CD14-positive monocyte (primary cell): ENCODE measurements at regions not wholly inside any gene's neighbourhood (a gene's known extent, or its start where the extent isn't known, plus 50 kb on each side); places are given as distances from the start of the nearest gene placed in this dataset.

ENCODE experiments used
- DNase-seq, 3 donors: peaks; one replicate each; pipeline ENCODE4 v3.0.0-alpha.2; 2011 to 2022
- H2AFZ ChIP-seq: 2 replicates; pipeline ENCODE4 v1.6.0; 2012; ENCODE audit warnings: mild to moderate bottlenecking, low read depth, low read length, inconsistent platforms; ENCODE audit not compliant: insufficient read depth, poor library complexity, severe bottlenecking
- H3K27ac ChIP-seq, 2 donors: 1 replicate in 1 of 2; 2 replicates in 1 of 2; pipeline ENCODE4 v1.5.1; 2012 to 2013; ENCODE audit warnings: low read length in 2 of 2, control low read depth in 1 of 2, inconsistent platforms in 1 of 2, low read depth in 1 of 2, mild to moderate bottlenecking in 1 of 2
- H3K27me3 ChIP-seq, 2 donors: one replicate each; pipeline versions ENCODE4 v1.6.0 to v1.6.1; 2011 to 2013; ENCODE audit warnings: low read length in 2 of 2; ENCODE audit not compliant: control insufficient read depth in 2 of 2, insufficient read depth in 2 of 2
- H3K36me3 ChIP-seq, 2 donors: replicated peaks in 1 of 2; 1 replicate in 1 of 2; 2 replicates in 1 of 2; pipeline versions ENCODE4 v1.5.1 to v1.6.1; 2012 to 2013; ENCODE audit warnings: low read length in 2 of 2, control low read depth in 1 of 2, inconsistent platforms in 1 of 2, mild to moderate bottlenecking in 1 of 2; ENCODE audit not compliant: insufficient read depth in 2 of 2, control insufficient read depth in 1 of 2
- H3K4me1 ChIP-seq, 2 donors: 1 replicate in 1 of 2; 2 replicates in 1 of 2; pipeline versions ENCODE4 v1.5.1 to v1.6.1; 2012 to 2013; ENCODE audit warnings: low read length in 2 of 2, control low read depth in 1 of 2, inconsistent platforms in 1 of 2, mild to moderate bottlenecking in 1 of 2, moderate library complexity in 1 of 2; ENCODE audit not compliant: insufficient read depth in 2 of 2, control insufficient read depth in 1 of 2
- H3K4me2 ChIP-seq: replicated peaks from 2 replicates; pipeline ENCODE3; 2012; ENCODE audit warnings: low read length, moderate library complexity, mild to moderate bottlenecking; ENCODE audit not compliant: poor library complexity, severe bottlenecking; ENCODE audit errors: extremely low read depth
- H3K4me3 ChIP-seq, 3 experiments: fragments of 200-600 bp in 1 of 3; sonication (generic) in 1 of 3; replicated peaks in 1 of 3; 1 replicate in 2 of 3; 2 replicates in 1 of 3; pipeline ENCODE4 v1.5.1; 2011 to 2013; ENCODE audit warnings: low read length in 3 of 3, mild to moderate bottlenecking in 3 of 3, control low read depth in 2 of 3, low read depth in 2 of 3, inconsistent platforms in 1 of 3, moderate library complexity in 1 of 3
- H3K79me2 ChIP-seq: 2 replicates; pipeline ENCODE4 v1.6.0; 2012; ENCODE audit warnings: mild to moderate bottlenecking, control low read depth, inconsistent platforms, low read length, moderate library complexity; ENCODE audit not compliant: insufficient read depth
- H3K9ac ChIP-seq: 2 replicates; pipeline ENCODE4 v1.6.0; 2017; ENCODE audit warnings: low read length, mild to moderate bottlenecking; ENCODE audit not compliant: insufficient read depth, poor library complexity, severe bottlenecking
- H3K9me3 ChIP-seq, 2 donors: replicated peaks in 1 of 2; 1 replicate in 1 of 2; 2 replicates in 1 of 2; pipeline versions ENCODE4 v1.5.1 to v1.6.1; 2012 to 2013; ENCODE audit warnings: low read length in 2 of 2, control low read depth in 1 of 2; ENCODE audit not compliant: control insufficient read depth in 1 of 2, insufficient read depth in 1 of 2
- H4K20me1 ChIP-seq: 2 replicates; pipeline ENCODE4 v1.6.0; 2012; ENCODE audit warnings: mild to moderate bottlenecking, low read length, control low read depth, moderate library complexity; ENCODE audit not compliant: insufficient read depth
- H3K27ac Mint-ChIP-seq, 7 donors: one replicate each; pipeline ENCODE4 v1.8.0; 2020; ENCODE audit warnings: mild to moderate bottlenecking in 7 of 7, mixed read lengths in 7 of 7, moderate library complexity in 6 of 7, inconsistent platforms in 2 of 7
- H3K27me3 Mint-ChIP-seq, 3 donors: one replicate each; pipeline ENCODE4 v1.8.0; 2021 to 2022; ENCODE audit warnings: low read depth in 3 of 3, mild to moderate bottlenecking in 3 of 3, mixed read lengths in 3 of 3, moderate library complexity in 3 of 3, inconsistent platforms in 1 of 3
- H3K36me3 Mint-ChIP-seq, 2 donors: one replicate each; pipeline ENCODE4 v1.8.0; 2020; ENCODE audit warnings: mixed read lengths in 2 of 2, inconsistent platforms in 1 of 2, mild to moderate bottlenecking in 1 of 2
- H3K4me1 Mint-ChIP-seq: one replicate; pipeline ENCODE4 v1.8.0; 2020; ENCODE audit warnings: mild to moderate bottlenecking, mixed read lengths
- H3K4me3 Mint-ChIP-seq, 2 donors: one replicate each; pipeline ENCODE4 v1.8.0; 2020; ENCODE audit warnings: mild to moderate bottlenecking in 2 of 2, mixed read lengths in 2 of 2, moderate library complexity in 1 of 2
- H3K9me3 Mint-ChIP-seq, 7 donors: one replicate each; pipeline ENCODE4 v1.8.0; 2020 to 2022; ENCODE audit warnings: mixed read lengths in 7 of 7, mild to moderate bottlenecking in 6 of 7, moderate library complexity in 6 of 7, inconsistent platforms in 2 of 7
- WGBS: methylation state at CpG from one replicate; pipeline ENCODE4 v1.1.5; 2013; ENCODE audit warnings: missing lambda C conversion rate; ENCODE audit not compliant: insufficient coverage; 5-methylcytosine and 5-hydroxymethylcytosine counted together
- intact Hi-C, 2 donors: fragments of 100-400 bp; cut with micrococcal nuclease; formaldehyde crosslinking; loops; one replicate each; pipeline versions ENCODE4 v1.15.0 to v1.15.1; 2023
- TF ChIP-seq, protein P1 (sequence below): fragments of 200-600 bp; IDR thresholded peaks from one replicate; pipeline ENCODE4 v1.8.0; 2022; ENCODE audit warnings: antibody characterized with exemption, mild to moderate bottlenecking

DNA sequence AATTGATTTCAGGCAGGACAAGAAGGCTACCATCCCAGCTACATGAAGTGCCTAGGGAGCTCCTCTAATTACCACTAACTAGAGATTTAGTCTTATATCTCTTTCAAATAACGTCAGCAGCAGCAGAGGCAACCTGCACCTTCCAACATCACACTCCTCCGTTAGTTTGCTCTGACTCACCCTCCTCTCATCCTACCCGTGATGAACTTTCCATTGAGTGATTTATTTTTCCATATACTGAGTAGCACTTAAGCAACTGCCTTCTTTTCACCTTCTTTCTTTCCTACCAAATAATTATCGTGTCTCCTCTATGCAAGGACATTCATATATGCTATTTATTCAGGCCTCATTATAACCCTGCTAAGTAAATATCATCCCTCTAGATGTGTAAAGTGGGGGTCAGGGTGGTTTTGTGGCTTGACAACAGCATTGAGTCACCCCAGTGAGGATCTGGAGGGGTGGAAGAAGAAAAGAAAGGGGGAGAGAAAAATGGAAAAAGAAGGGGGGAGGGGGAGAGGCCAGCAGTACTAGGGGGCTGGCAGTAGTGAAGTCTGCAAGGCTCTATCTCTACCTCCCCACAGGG, 64.6 kb upstream of the CAST start:
- no peaks in the 10 kb centered on the region for H4K20me1 ChIP-seq
- no peak overlapping the region for H3K4me3 Mint-ChIP-seq
- peaks cover 13 to 14% of the 10 kb centered on the region in 2 donors for H3K27me3 ChIP-seq
- peaks cover 3 to 16% (median 15%) of the 10 kb centered on the region in 3 donors for H3K27me3 Mint-ChIP-seq
- H3K9me3 Mint-ChIP-seq = peaks cover 0 to 4% (median 0%) of the 10 kb centered on the region in 7 donors
- H3K36me3 Mint-ChIP-seq = no peaks in the 10 kb centered on the region
- no peak overlapping the region for H2AFZ ChIP-seq
- peaks cover 13 to 15% of the 10 kb centered on the region in 2 donors for H3K4me1 ChIP-seq
- H3K27ac ChIP-seq = no peak overlapping the region
- WGBS = 100% methylated on average over 1 of the region's 4 CpGs
- no peak overlapping the region for H3K9ac ChIP-seq
- H3K27ac Mint-ChIP-seq = no peak overlapping the region
- H3K4me3 ChIP-seq = no peak overlapping the region
- no peaks in the 10 kb centered on the region for H3K9me3 ChIP-seq
- no peaks in the 10 kb centered on the region for H3K36me3 ChIP-seq
- intact Hi-C loops = loop anchor here in 1 of 2 donors (5.0 kb wide), 2 partner anchors 730 to 935 kb away; no protein-coding TSS in a partner anchor
- no peaks in the 10 kb centered on the region for H3K79me2 ChIP-seq
- H3K4me2 ChIP-seq = no peak overlapping the region
- TF ChIP-seq, protein P1, sequence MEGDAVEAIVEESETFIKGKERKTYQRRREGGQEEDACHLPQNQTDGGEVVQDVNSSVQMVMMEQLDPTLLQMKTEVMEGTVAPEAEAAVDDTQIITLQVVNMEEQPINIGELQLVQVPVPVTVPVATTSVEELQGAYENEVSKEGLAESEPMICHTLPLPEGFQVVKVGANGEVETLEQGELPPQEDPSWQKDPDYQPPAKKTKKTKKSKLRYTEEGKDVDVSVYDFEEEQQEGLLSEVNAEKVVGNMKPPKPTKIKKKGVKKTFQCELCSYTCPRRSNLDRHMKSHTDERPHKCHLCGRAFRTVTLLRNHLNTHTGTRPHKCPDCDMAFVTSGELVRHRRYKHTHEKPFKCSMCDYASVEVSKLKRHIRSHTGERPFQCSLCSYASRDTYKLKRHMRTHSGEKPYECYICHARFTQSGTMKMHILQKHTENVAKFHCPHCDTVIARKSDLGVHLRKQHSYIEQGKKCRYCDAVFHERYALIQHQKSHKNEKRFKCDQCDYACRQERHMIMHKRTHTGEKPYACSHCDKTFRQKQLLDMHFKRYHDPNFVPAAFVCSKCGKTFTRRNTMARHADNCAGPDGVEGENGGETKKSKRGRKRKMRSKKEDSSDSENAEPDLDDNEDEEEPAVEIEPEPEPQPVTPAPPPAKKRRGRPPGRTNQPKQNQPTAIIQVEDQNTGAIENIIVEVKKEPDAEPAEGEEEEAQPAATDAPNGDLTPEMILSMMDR = no peak
- peaks cover 21% of the 10 kb centered on the region for H3K4me1 Mint-ChIP-seq
- no peak for DNase-seq

- Mint-ChIP-seq H3K27ac (no peak overlapping the region), H3K36me3 (no peaks in the 10 kb centered on the region), H3K4me3 (no peak overlapping the region), H3K27me3 (peaks cover 4 to 13% (median 7%) of the 10 kb centered on the region in 3 donors), H3K9me3 (peaks cover 0 to 2% (median 0%) of the 10 kb centered on the region in 7 donors), H3K4me1 (peaks cover 8% of the 10 kb centered on the region)
- no peak overlapping the region for H3K4me2 ChIP-seq
- peaks cover 6 to 7% of the 10 kb centered on the region in 2 donors for H3K4me1 ChIP-seq
- intact Hi-C loops = loop anchor here in 1 of 2 donors (5.0 to 10.0 kb wide), 2 partner anchors 256 to 744 kb away; no protein-coding TSS in a partner anchor
- no peaks in the 10 kb centered on the region for H3K9me3 ChIP-seq
- no peaks in the 10 kb centered on the region for H3K79me2 ChIP-seq
- TF ChIP-seq, protein P1 = no peak
- 20% methylated on average over 1 of the region's 5 CpGs for WGBS
- H3K36me3 ChIP-seq = no peaks in the 10 kb centered on the region
- H3K27ac ChIP-seq = no peak overlapping the region
- H2AFZ ChIP-seq = no peak overlapping the region
- no peaks in the 10 kb centered on the region for H4K20me1 ChIP-seq
- H3K9ac ChIP-seq = no peak overlapping the region
- H3K27me3 ChIP-seq = peaks cover 13 to 14% of the 10 kb centered on the region in 2 donors
- H3K4me3 ChIP-seq = no peak overlapping the region
- no peak for DNase-seq
Measured at GRCh38 chr5:96601200-96601599, 61.0 kb upstream of the CAST start.
